HUES48 (cell line): ENCODE measurements at regions not wholly inside any gene's neighbourhood (a gene's known extent, or its start where the extent isn't known, plus 50 kb on each side); places are given as distances from the start of the nearest gene placed in this dataset.

Experiments used
- H3K27ac ChIP-seq: one replicate; pipeline ENCODE4 v1.7.0; 2013; ENCODE audit warnings: low read depth, low read length, inconsistent platforms
- H3K27me3 ChIP-seq: 2 replicates; pipeline ENCODE4 v1.6.1; 2013; ENCODE audit warnings: mild to moderate bottlenecking, low read length; ENCODE audit not compliant: control insufficient read depth, insufficient read depth
- H3K36me3 ChIP-seq: 2 replicates; pipeline ENCODE4 v1.6.1; 2013; ENCODE audit warnings: low read length; ENCODE audit not compliant: control insufficient read depth, insufficient read depth
- H3K4me1 ChIP-seq: 2 replicates; pipeline ENCODE4 v1.6.1; 2013; ENCODE audit warnings: mild to moderate bottlenecking, low read length; ENCODE audit not compliant: control insufficient read depth, insufficient read depth
- H3K4me3 ChIP-seq: 2 replicates; pipeline ENCODE4 v1.5.1; 2013; ENCODE audit warnings: mild to moderate bottlenecking, low read depth, low read length
- H3K9ac ChIP-seq: 2 replicates; pipeline ENCODE4 v1.6.1; 2013; ENCODE audit warnings: mild to moderate bottlenecking, low read depth, low read length, moderate library complexity
- H3K9me3 ChIP-seq: 2 replicates; pipeline ENCODE4 v1.6.1; 2013; ENCODE audit warnings: low read length; ENCODE audit not compliant: control insufficient read depth, insufficient read depth

DNA sequence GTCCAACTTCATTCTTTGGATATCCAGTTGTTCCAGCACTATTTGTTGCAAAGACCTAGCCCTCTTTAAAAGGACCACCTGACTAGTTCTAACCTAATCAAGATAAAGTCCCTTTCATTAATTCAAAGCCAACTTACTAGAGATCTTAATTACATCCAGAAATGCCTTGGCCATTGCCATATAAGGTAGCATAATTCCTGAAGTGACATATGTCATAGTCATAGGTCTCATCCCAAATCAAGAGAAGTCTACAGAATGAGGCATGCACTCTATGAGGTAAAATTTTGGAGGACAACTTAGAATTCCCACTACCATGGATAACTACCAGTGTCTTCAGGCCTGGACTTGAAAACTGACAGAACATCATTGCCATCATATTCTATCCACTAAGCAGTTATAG, 420.4 kb upstream of the ID4 start:
- H3K9ac ChIP-seq = no peak overlapping the region
- no peaks in the 10 kb centered on the region for H3K4me1 ChIP-seq

DNA sequence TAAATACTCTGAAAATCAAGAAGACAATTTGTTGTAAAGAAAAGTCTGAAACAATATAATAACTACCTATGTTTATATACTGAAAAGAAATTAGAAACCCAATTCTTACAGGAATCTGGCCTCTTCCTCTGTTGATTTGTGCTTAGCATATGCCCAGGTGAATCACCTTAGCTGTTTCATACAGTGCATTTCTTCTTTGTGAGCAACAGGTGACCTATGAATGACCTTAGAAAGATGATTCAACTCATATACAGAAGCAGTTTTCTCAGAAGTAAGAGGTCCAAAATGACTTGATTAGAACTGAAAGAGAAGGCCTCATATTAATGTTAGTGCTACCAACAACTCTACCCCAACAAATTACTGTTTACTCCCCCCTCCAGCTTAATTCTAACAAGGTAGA, 419.5 kb upstream of the ID4 start:
- no peaks in the 10 kb centered on the region for H3K4me1 ChIP-seq
- H3K9me3 ChIP-seq = no peaks in the 10 kb centered on the region
- no peak overlapping the region for H3K9ac ChIP-seq
- H3K27ac ChIP-seq = no peak overlapping the region
- no peaks in the 10 kb centered on the region for H3K27me3 ChIP-seq
- no peak overlapping the region for H3K4me3 ChIP-seq
- H3K36me3 ChIP-seq = no peaks in the 10 kb centered on the region

More for the DNA sequence above, 420.4 kb upstream of the ID4 start:
- H3K9me3 ChIP-seq = no peaks in the 10 kb centered on the region
- no peak overlapping the region for H3K4me3 ChIP-seq
- H3K36me3 ChIP-seq = no peaks in the 10 kb centered on the region
- H3K27ac ChIP-seq = no peak overlapping the region
- H3K27me3 ChIP-seq = no peaks in the 10 kb centered on the region

DNA sequence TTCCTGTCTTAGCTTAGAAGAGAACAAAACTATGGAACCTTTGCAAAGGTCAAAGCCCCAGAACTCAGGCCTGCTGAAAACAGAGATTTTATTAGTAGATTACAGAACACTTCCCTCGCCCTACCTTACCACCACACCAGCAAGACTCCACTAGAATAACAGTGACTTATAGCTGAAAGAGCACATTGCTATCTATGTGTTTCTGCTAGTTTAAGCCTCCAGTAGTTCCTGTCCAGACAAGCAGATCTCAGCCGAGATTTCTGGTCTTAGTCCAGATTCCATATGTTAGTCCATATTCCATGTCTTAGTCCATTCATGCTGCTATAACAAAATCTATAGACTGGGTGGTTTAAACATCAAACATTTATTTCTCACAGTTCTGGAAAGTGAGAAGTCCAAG, 412.3 kb upstream of the ID4 start:
- no peak overlapping the region for H3K9ac ChIP-seq
- no peak overlapping the region for H3K27ac ChIP-seq
- H3K4me1 ChIP-seq = no peaks in the 10 kb centered on the region
- H3K4me3 ChIP-seq = no peak overlapping the region
- no peaks in the 10 kb centered on the region for H3K36me3 ChIP-seq
- no peaks in the 10 kb centered on the region for H3K9me3 ChIP-seq
- H3K27me3 ChIP-seq = no peaks in the 10 kb centered on the region

DNA sequence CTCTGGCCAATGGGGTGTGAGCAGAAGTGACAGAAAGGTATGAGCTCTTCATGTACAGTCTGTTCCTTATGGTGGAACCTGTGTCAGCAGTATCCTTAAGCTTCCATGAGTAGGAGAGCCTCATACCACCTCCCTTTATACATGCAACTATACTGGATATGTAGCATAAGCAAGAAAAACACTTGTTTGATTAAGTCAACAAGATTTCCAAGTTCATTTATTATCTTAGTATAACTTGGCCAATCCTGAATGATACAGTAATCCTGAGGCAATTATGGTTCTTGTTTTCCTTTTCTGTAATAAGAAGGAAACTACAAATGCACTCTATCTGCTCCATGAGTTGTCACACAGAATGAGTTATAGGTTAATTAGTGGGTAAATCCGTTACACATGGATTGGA, 409.6 kb upstream of the ID4 start:
- Histone ChIP-seq H3K9me3 (no peaks in the 10 kb centered on the region), H3K4me1 (peaks cover 3% of the 10 kb centered on the region; the same call in 1 of the 2 replicates), H3K9ac (no peak overlapping the region), H3K36me3 (no peaks in the 10 kb centered on the region), H3K4me3 (no peak overlapping the region), H3K27me3 (no peaks in the 10 kb centered on the region), H3K27ac (no peak overlapping the region)

DNA sequence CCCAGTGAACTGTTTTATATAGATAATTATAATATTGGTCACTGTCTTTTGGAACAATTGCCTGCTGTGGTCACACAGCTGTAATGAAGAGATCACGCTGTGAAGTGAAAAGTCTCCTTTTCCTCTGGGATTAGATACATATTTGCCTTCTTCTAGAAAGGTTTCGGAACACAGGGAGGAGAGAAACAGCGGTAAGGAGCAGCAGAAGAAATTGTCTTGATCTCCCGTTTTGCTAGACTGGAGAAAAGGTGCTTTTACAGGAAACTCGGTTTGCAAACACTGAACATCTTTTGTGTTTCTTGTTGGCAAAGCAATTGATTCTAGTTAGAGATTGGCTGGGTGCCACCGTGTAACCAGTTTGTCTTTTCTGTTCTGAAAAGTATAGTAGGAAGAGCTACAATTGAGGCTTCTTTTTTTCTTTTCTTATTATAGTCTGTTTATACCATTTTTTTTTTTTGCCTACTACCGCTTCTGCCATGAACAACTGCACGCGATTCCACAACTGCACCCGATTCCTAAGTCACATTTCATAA, 404.1 kb upstream of the ID4 start:
- H3K4me3 ChIP-seq = no peak overlapping the region
- H3K4me1 ChIP-seq = peaks cover 9% of the 10 kb centered on the region
- no peak overlapping the region for H3K9ac ChIP-seq
- no peaks in the 10 kb centered on the region for H3K9me3 ChIP-seq
- H3K27me3 ChIP-seq = no peaks in the 10 kb centered on the region
- no peaks in the 10 kb centered on the region for H3K36me3 ChIP-seq
- H3K27ac ChIP-seq = no peak overlapping the region

DNA sequence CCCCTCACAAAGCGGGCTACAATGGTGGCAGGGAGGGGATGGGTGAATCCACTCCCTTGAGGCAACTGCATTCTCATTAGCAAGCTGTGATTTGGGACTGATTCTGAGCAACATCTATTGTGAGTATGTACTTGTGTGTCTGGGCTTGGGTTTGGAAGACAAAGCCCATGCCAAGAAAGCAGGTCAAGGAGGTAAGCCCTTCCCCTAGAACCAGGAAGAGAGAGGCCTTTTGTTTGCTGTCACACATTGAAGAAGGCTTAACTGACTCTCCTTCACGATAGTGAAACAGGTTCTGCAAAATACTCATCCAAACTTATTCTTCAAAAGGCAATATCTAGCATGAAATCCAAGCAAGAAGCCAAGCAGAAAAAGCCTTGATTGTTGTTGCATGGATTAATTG, 403.1 kb upstream of the ID4 start:
- Histone ChIP-seq H3K9me3 (no peaks in the 10 kb centered on the region), H3K9ac (no peak overlapping the region), H3K4me3 (no peak overlapping the region), H3K27me3 (no peaks in the 10 kb centered on the region), H3K36me3 (no peaks in the 10 kb centered on the region), H3K27ac (no peak overlapping the region), H3K4me1 (peaks cover 9% of the 10 kb centered on the region)

DNA sequence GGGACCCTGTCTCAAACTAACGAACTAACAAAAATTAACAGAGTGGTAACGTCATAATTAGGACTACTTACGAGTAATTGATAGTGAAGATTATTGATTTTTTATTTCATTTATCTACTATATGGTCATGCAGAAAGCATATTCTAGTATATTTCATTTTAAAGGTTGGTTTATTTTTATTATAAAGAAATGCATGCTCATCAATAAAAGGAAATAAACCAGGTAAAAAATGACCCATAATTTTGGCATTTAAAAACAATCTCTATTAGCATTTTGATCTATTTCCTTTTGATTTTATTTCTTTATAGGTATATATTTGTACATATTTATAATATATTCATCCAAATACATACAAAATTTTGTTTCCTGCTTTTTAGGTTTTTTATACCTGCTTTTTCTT, 401.4 kb upstream of the ID4 start:
- Histone ChIP-seq H3K36me3 (no peaks in the 10 kb centered on the region), H3K4me3 (no peak overlapping the region), H3K27ac (no peak overlapping the region), H3K27me3 (no peaks in the 10 kb centered on the region), H3K4me1 (peaks cover 9% of the 10 kb centered on the region), H3K9me3 (no peaks in the 10 kb centered on the region), H3K9ac (no peak overlapping the region)

DNA sequence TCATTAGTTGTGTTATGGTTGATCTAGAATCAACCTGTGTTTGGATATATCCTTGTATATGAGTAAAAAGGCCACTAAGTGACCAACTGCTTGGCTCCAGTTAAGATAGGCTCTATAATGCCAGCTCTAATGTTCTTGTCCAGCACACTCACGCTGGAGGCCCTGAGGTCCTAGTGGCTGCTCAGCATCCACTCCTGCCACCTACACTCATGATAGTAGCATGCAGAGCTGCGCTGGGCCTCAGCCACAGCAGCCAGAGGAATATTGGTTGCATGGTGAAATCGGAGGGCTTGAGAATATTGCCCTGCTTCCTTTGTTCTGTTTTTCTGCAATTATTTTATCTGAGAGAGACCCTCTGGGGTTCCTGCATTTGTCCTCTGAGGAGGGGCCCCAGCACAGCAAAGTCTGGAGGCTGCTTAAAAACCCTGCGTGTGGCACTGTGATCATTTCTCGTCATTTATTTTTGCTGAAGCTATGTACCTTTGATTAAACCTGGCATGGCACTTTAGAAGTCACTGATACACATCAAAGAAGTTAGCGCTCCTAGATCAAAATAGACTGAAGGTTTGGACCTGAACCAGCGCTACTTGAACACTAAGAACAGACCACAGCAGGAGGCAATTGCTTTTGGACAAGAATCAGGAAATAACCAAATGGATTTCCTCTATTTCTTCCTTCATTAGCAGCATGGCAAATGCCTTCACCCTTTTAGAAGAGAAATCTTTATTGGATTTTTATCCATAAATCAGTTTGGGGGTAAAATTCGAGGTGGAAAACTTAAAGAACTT, 398.4 kb upstream of the ID4 start:
- H3K27me3 ChIP-seq = no peaks in the 10 kb centered on the region
- no peaks in the 10 kb centered on the region for H3K9me3 ChIP-seq
- no peak overlapping the region for H3K9ac ChIP-seq
- no peaks in the 10 kb centered on the region for H3K36me3 ChIP-seq
- no peak overlapping the region for H3K4me3 ChIP-seq
- no peak overlapping the region for H3K27ac ChIP-seq
- H3K4me1 ChIP-seq = no peaks in the 10 kb centered on the region

DNA sequence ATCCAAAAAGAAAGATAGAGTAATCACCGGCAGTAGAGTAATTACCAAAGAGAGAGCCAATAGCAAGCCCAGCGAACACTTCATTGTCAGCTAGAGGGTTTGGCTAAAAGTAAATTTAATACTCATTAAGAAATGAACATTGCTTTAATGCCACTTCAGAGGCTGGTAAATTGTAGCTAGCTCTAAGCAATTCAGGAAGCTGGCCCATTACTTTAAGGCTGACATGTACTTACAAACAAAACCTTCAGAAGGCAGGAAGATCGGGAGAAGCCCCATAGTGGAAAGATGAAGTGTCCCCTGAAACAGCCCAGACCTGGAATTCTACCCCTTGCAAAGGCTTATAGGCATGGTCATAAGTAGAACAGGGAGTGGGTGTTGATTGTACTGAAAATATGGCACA, 396.6 kb upstream of the ID4 start:
- Histone ChIP-seq H3K27ac (no peak overlapping the region), H3K4me1 (no peaks in the 10 kb centered on the region), H3K9ac (no peak overlapping the region), H3K9me3 (no peaks in the 10 kb centered on the region), H3K36me3 (no peaks in the 10 kb centered on the region), H3K4me3 (no peak overlapping the region), H3K27me3 (no peaks in the 10 kb centered on the region)

DNA sequence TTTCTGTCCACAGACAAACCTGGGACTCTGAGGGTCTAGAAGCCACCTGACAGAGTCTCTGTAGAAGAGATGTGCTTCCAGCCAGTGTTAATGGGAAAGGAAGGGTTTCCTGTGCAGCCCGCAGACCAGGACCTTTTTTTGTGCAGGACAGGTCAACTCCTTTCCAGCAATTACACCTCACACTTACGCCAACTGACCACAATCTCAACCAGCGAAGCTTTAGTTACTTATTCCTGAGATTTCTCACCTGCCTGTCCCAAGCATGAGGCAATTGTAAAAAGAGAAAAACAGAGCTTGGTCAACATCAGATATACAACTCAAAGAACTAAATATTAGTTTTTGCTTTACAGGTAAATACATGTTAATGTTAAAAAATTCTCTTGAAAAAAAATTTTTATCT, 393.8 kb upstream of the ID4 start:
- H3K27ac ChIP-seq = no peak overlapping the region
- H3K36me3 ChIP-seq = no peaks in the 10 kb centered on the region
- no peaks in the 10 kb centered on the region for H3K27me3 ChIP-seq
- H3K9me3 ChIP-seq = no peaks in the 10 kb centered on the region
- no peak overlapping the region for H3K4me3 ChIP-seq
- H3K4me1 ChIP-seq = no peaks in the 10 kb centered on the region
- no peak overlapping the region for H3K9ac ChIP-seq

DNA sequence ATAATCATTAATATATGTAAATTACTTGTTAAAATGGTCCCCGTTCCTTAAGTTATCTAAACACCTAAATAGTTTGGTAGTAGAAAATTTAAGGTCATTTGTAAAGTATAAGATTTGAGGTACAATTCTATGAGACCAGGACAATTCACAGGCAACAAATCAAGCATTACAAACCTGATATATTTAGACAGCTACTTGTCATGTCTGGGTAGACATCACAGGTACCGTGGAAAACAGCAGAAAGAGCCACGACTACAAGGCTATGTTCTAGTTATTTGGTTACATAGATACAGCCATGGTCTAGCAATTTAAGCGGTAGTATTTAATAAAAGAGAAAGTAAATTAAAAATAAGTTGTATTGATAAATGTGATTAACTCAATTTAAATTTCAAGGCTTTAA, 393.1 kb upstream of the ID4 start:
- Histone ChIP-seq H3K4me3 (no peak overlapping the region), H3K9me3 (no peaks in the 10 kb centered on the region), H3K27me3 (no peaks in the 10 kb centered on the region)

More for the DNA sequence above, 393.1 kb upstream of the ID4 start:
- H3K27ac ChIP-seq = no peak overlapping the region
- H3K4me1 ChIP-seq = no peaks in the 10 kb centered on the region
- no peak overlapping the region for H3K9ac ChIP-seq
- no peaks in the 10 kb centered on the region for H3K36me3 ChIP-seq
